ENCODE measurements at regions not wholly inside any gene's neighbourhood (a gene's known extent, or its start where the extent isn't known, plus 50 kb on each side); places are given as distances from the start of the nearest gene placed in this dataset.
A peak's percentile ranks its signal among the peaks of the same experiment; 100 is the strongest.

DNA sequence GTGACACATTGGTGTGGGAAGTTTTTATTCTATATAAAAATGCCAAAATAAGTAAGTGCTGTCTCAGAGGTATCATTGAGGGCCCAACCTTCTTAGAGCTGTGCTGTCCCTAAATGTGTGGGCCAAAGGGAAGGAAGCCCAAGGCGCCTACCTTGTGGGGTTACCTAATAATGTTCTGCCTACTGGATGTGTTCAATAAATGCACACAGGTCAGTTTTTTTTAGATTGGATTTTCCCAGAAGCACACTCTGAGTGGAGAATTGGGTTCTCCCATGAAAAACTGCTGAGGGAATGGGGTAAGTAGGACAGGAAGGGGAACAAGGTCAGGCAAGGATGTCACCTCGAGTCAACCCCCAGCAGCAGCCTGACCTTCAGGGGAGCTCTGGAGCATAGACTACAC, 168.7 kb upstream of the FRMD4B start:
- no peaks in the 10 kb centered on the region for H3K36me3 Mint-ChIP-seq
- peaks cover 0 to 4% (median 0%) of the 10 kb centered on the region in 3 donors for H3K27me3 Mint-ChIP-seq
- H3K27ac Mint-ChIP-seq, result no peak overlapping the region
- no peaks in the 10 kb centered on the region for H3K4me1 Mint-ChIP-seq
- ATAC-seq (ENCODE audit: low read depth in 2 of 2), result no peak
- H3K9me3 Mint-ChIP-seq, result peaks cover 0 to 4% (median 0%) of the 10 kb centered on the region in 7 donors
- H3K4me3 Mint-ChIP-seq, result no peak overlapping the region
- DNase-seq, result no peak

GRCh38 chr3:69553888-69554287, 168.0 kb upstream of the FRMD4B start:
- peaks cover 0 to 4% (median 0%) of the 10 kb centered on the region in 7 donors for H3K9me3 Mint-ChIP-seq
- no peaks in the 10 kb centered on the region for H3K36me3 Mint-ChIP-seq
- peaks cover 0 to 4% (median 0%) of the 10 kb centered on the region in 3 donors for H3K27me3 Mint-ChIP-seq
- H3K27ac Mint-ChIP-seq, result no peak overlapping the region
- ATAC-seq (ENCODE audit: low read depth in 2 of 2) (no peak), DNase-seq (no peak)
- H3K4me3 Mint-ChIP-seq, result no peak overlapping the region
- no peaks in the 10 kb centered on the region for H3K4me1 Mint-ChIP-seq

- H3K9me3 Mint-ChIP-seq, result peaks cover 0 to 2% (median 0%) of the 10 kb centered on the region in 7 donors
- H3K36me3 Mint-ChIP-seq, result no peaks in the 10 kb centered on the region
- peaks cover 9 to 25% (median 18%) of the 10 kb centered on the region in 3 donors for H3K27me3 Mint-ChIP-seq
- DNase-seq, result no peak
- no peak for ATAC-seq (ENCODE audit: low read depth in 2 of 2)
- no peaks in the 10 kb centered on the region for H3K4me1 Mint-ChIP-seq
- no peak overlapping the region for H3K4me3 Mint-ChIP-seq
- H3K27ac Mint-ChIP-seq, result no peak overlapping the region
Observed at GRCh38 chr3:69547461-69547880, 161.6 kb upstream of the FRMD4B start.

DNA sequence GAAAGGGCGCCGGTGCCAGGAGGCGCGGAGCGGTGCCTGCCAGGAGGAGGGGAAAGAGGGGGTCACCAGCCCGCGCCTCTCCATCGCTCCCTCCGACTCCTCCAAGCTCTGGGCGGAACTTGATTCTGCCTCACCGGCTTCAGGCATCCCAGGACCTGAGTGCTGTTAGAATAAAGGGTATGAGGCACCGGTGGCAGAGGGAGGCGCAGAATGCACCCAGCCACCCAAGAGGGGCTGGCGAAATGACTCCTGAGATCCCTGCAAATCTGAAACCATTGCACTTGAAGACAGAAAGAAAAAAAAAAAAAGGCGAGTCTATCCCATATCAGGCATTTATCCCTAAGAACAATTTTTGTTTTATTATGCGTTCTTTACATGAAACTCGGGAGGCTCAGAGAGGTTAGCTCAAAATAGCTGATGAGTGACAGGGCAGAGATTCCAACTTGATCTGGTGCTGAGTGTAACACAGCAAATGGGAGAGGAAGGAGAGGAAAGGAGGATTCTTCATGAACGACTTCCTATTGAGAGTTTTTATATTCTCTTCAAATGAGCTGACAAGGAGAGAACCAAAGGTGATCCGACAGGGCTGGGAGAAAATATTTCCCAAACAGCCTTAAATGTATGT, 157.0 kb upstream of the FRMD4B start:
- no peak for ATAC-seq (ENCODE audit: low read depth in 2 of 2)
- Mint-ChIP-seq H3K4me1 (peaks cover 0 to 8% (median 7%) of the 10 kb centered on the region in 3 donors), H3K9me3 (peaks cover 0 to 2% (median 0%) of the 10 kb centered on the region in 7 donors), H3K4me3 (no peak overlapping the region), H3K36me3 (no peaks in the 10 kb centered on the region), H3K27me3 (peaks cover 35 to 54% (median 53%) of the 10 kb centered on the region in 3 donors), H3K27ac (no peak overlapping the region)
- no peak for DNase-seq

- H3K27me3 Mint-ChIP-seq, result peaks cover 35 to 53% (median 49%) of the 10 kb centered on the region in 3 donors
- no peak overlapping the region for H3K27ac Mint-ChIP-seq
- H3K4me1 Mint-ChIP-seq, result peaks cover 0 to 8% (median 7%) of the 10 kb centered on the region in 3 donors
- no peak for DNase-seq
- H3K9me3 Mint-ChIP-seq, result peaks cover 0 to 2% (median 0%) of the 10 kb centered on the region in 7 donors
- no peaks in the 10 kb centered on the region for H3K36me3 Mint-ChIP-seq
- H3K4me3 Mint-ChIP-seq, result peak overlapping the region in 1 of 8 donors; percentile 47
- no peak for ATAC-seq (ENCODE audit: low read depth in 2 of 2)
Observed at GRCh38 chr3:69542089-69542804, 156.4 kb upstream of the FRMD4B start.

DNA sequence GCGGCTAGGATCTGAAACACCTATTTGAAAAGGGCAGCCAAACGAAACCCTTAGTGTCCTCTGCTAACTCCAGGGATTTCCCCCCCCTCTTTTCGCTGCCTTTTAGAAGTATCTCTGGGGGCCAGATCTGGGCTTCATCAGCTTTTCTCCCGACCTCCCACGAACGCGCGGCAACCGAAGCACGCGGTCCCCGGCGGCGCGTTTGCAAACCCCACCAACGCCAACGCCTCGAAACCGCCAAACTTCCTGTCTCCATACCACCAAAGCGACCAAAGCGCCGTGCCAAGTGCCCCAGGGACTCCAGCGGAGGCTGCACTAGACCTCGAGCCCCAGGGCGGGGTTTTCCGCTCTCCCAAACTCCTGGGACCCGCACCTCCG, 155.8 kb upstream of the FRMD4B start:
- H3K36me3 Mint-ChIP-seq, result no peaks in the 10 kb centered on the region
- H3K27me3 Mint-ChIP-seq, result peaks cover 35 to 53% (median 49%) of the 10 kb centered on the region in 3 donors

GRCh38 chr3:69540706-69541581, 155.1 kb upstream of the FRMD4B start:
- ATAC-seq (ENCODE audit: low read depth in 2 of 2), result no peak
- Mint-ChIP-seq H3K9me3 (peaks cover 0 to 2% (median 0%) of the 10 kb centered on the region in 7 donors), H3K27me3 (peaks cover 35 to 53% (median 49%) of the 10 kb centered on the region in 3 donors), H3K27ac (no peak overlapping the region), H3K36me3 (no peaks in the 10 kb centered on the region), H3K4me3 (no peak overlapping the region), H3K4me1 (peaks cover 0 to 8% (median 7%) of the 10 kb centered on the region in 3 donors)
- DNase-seq, result no peak

More for the DNA sequence above, 155.8 kb upstream of the FRMD4B start:
- Mint-ChIP-seq H3K4me1 (peaks cover 0 to 8% (median 7%) of the 10 kb centered on the region in 3 donors), H3K27ac (no peak overlapping the region), H3K4me3 (peak overlapping the region in 1 of 8 donors; percentile 45), H3K9me3 (peaks cover 0 to 2% (median 0%) of the 10 kb centered on the region in 7 donors)
- DNase-seq (no peak), ATAC-seq (ENCODE audit: low read depth in 2 of 2) (no peak)

DNA sequence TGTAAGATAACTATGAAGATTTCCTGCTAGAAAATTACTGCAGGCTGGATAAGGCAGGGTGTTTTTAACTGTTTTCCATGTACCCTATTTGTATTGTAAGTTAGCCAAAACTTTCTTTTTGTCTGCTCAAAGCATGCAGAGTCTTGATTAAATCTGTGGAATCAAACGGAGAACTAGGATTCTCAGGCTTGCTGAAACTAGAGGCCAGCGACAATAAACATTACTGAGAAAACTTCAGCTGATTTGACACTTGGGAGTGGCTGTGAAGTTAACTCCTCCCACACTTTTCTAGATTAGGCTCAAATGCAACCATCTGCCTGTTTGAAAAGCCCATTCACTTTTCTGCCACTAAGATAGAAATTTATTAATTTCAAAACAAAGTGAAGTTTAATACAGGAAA, 153.2 kb upstream of the FRMD4B start:
- H3K4me1 Mint-ChIP-seq, result peaks cover 0 to 8% (median 7%) of the 10 kb centered on the region in 3 donors
- no peaks in the 10 kb centered on the region for H3K36me3 Mint-ChIP-seq
- peaks cover 0 to 2% (median 0%) of the 10 kb centered on the region in 7 donors for H3K9me3 Mint-ChIP-seq
- no peak for ATAC-seq (ENCODE audit: low read depth in 2 of 2)
- peaks cover 31 to 48% (median 45%) of the 10 kb centered on the region in 3 donors for H3K27me3 Mint-ChIP-seq
- H3K4me3 Mint-ChIP-seq, result no peak overlapping the region
- no peak overlapping the region for H3K27ac Mint-ChIP-seq
- DNase-seq, result no peak

DNA sequence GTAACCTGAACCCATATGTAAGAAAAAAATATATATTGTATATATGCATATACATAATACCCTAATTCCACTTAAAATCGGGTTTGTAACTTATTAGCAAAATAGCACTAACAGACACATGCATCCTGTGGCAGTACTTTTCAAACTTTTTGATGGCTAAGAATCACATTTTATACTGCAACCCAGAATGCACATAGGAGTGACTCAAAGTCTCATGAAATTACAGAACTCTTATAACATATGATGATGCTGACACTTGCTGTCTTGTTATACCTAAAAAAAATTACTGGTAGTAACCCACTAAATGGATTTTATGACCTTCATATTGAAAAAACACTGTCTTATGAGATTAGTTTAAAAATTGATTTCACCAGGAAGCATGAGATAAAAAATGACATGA, 152.4 kb upstream of the FRMD4B start:
- ATAC-seq (ENCODE audit: low read depth in 2 of 2), result no peak
- peaks cover 0 to 8% (median 7%) of the 10 kb centered on the region in 3 donors for H3K4me1 Mint-ChIP-seq
- H3K27ac Mint-ChIP-seq, result no peak overlapping the region
- H3K36me3 Mint-ChIP-seq, result no peaks in the 10 kb centered on the region
- H3K27me3 Mint-ChIP-seq, result peaks cover 30 to 40% (median 36%) of the 10 kb centered on the region in 3 donors
- peaks cover 0 to 2% (median 0%) of the 10 kb centered on the region in 7 donors for H3K9me3 Mint-ChIP-seq
- H3K4me3 Mint-ChIP-seq, result no peak overlapping the region
- no peak for DNase-seq

DNA sequence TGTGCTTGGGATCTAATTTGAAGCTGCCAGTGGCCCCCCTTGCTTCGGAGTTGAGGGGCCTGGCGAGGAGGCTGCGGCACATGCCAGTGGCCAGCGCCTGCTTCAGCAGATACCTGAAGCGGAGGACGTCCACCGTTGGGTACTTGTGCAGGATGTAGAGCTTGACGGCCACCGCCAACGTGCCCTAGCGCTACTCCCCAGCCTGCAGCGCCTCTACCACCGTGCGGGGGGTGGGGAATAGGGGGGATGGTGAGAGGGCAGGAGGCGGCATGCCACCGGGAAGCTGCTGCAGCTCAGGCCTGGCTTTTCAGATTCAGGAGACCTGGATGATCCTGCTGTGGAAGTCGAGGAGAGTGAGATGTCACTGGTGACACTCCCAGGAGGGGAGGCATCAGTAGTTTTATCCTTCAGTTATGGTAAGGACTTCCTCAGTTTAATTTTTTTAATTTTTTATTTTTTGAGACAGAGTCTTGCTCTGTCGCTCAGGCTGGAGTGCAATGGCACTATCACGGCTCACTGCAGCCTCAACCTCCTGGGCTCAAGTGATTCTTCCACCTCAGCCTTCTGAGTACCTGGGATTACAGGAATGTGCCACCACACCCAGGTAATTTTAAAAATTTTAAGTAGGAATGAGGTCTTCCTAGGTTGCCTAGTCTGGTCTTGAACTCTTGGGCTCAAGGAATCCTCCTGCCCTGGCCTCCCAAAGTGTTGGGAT, 150.6 kb upstream of the FRMD4B start:
- no peak overlapping the region for H3K27ac Mint-ChIP-seq
- no peaks in the 10 kb centered on the region for H3K36me3 Mint-ChIP-seq
- peaks cover 24 to 29% (median 28%) of the 10 kb centered on the region in 3 donors for H3K27me3 Mint-ChIP-seq
- ATAC-seq (ENCODE audit: low read depth in 2 of 2), result no peak
- no peak overlapping the region for H3K4me3 Mint-ChIP-seq
- DNase-seq, result no peak
- H3K4me1 Mint-ChIP-seq, result peaks cover 0 to 6% (median 5%) of the 10 kb centered on the region in 3 donors
- H3K9me3 Mint-ChIP-seq, result no peaks in the 10 kb centered on the region

DNA sequence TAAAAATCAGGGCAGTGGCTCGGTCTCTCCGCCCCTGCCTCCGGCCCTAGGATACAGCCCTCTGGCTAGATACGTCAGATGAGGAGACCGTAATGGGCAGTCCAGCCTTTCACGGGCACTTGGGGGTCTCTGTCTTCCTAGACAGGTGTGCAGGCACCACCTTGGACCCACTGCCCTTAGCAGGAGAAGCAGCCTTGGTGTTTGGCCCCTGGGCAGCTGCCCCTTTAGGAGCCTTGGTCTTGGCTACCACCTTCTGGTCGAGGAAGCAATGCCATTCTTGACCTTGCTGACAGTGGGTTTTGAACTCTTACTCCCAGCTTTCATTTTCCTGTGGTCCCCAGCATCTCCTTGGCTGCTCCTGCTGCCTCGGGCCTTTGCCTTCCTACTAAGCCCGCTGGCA, 149.7 kb upstream of the FRMD4B start:
- H3K9me3 Mint-ChIP-seq, result no peaks in the 10 kb centered on the region
- no peak for ATAC-seq (ENCODE audit: low read depth in 2 of 2)
- H3K36me3 Mint-ChIP-seq, result no peaks in the 10 kb centered on the region
- no peaks in the 10 kb centered on the region for H3K4me1 Mint-ChIP-seq
- peaks cover 15 to 21% (median 20%) of the 10 kb centered on the region in 3 donors for H3K27me3 Mint-ChIP-seq
- no peak overlapping the region for H3K27ac Mint-ChIP-seq
- no peak overlapping the region for H3K4me3 Mint-ChIP-seq
- no peak for DNase-seq

- DNase-seq, result no peak
- Mint-ChIP-seq H3K4me1 (no peaks in the 10 kb centered on the region), H3K27me3 (peaks cover 0 to 8% (median 4%) of the 10 kb centered on the region in 3 donors), H3K27ac (no peak overlapping the region), H3K4me3 (peak overlapping the region in 1 of 8 donors; percentile 32), H3K9me3 (peaks cover 0 to 4% (median 0%) of the 10 kb centered on the region in 7 donors), H3K36me3 (no peaks in the 10 kb centered on the region)
- ATAC-seq (ENCODE audit: low read depth in 2 of 2), result no peak
Observed at GRCh38 chr3:69532547-69533224, 146.8 kb upstream of the FRMD4B start.
